Calu3 (cell line): ENCODE measurements at regions not wholly inside any gene's neighbourhood (a gene's known extent, or its start where the extent isn't known, plus 50 kb on each side); places are given as distances from the start of the nearest gene placed in this dataset.

Experiments used
- BruUV-seq: library from RNA; stranded (reverse); fragments of 400-500 nt; replicated peaks from 2 replicates; lab custom pipeline; 2021; lab: Mats Ljungman, UMichigan
- CTCF ChIA-PET: fragments of 300-600 bp; sonication (Branson Sonifier 250); formaldehyde crosslinking; loops from one replicate; lab custom pipeline; 2022; ENCODE audit warnings: antibody characterized with exemption; lab: Charles Lee
- DNase-seq: peaks from one replicate; pipeline ENCODE4 v3.0.0; 2022
- H3K27ac Mint-ChIP-seq: one replicate; pipeline ENCODE4 v1.8.0; 2022; ENCODE audit warnings: mixed read lengths; ENCODE audit not compliant: unreplicated experiment
- H3K27me3 Mint-ChIP-seq: one replicate; pipeline ENCODE4 v1.8.0; 2022; ENCODE audit warnings: mixed read lengths; ENCODE audit not compliant: unreplicated experiment
- H3K36me3 Mint-ChIP-seq: one replicate; pipeline ENCODE4 v1.8.0; 2022; ENCODE audit warnings: mild to moderate bottlenecking, moderate library complexity, mixed read lengths; ENCODE audit not compliant: insufficient read depth, unreplicated experiment
- H3K4me1 Mint-ChIP-seq: one replicate; pipeline ENCODE4 v1.8.0; 2022; ENCODE audit warnings: mild to moderate bottlenecking, low read depth, mixed read lengths; ENCODE audit not compliant: unreplicated experiment
- H3K4me3 Mint-ChIP-seq: one replicate; pipeline ENCODE4 v1.8.0; 2022; ENCODE audit warnings: mild to moderate bottlenecking, low read depth, moderate library complexity, mixed read lengths; ENCODE audit not compliant: unreplicated experiment
- H3K9me3 Mint-ChIP-seq: one replicate; pipeline ENCODE4 v1.8.0; 2022; ENCODE audit warnings: low read depth, mixed read lengths; ENCODE audit not compliant: unreplicated experiment
- CTCF ChIP-seq: fragments of 200-600 bp; IDR thresholded peaks from one replicate; pipeline ENCODE4 v1.8.0; 2022; ENCODE audit warnings: antibody characterized with exemption; ENCODE audit not compliant: unreplicated experiment
- intact Hi-C: fragments of 100-400 bp; cut with micrococcal nuclease; formaldehyde crosslinking; loops from one replicate; pipeline ENCODE4 v1.10.0; 2022; ENCODE audit not compliant: unreplicated experiment

GRCh38 chr10:90652519-90652918 lies 205.3 kb downstream of the HTR7 start:
- TF ChIP-seq CTCF, result no peak
- no peaks in the 10 kb centered on the region for H3K4me1 Mint-ChIP-seq
- H3K36me3 Mint-ChIP-seq, result no peaks in the 10 kb centered on the region
- CTCF ChIA-PET, result interaction anchor here (0.6 kb wide), 1 partner anchor 59 kb away, joined by 3 read pairs; no protein-coding TSS in a partner anchor
- peaks cover 14% of the 10 kb centered on the region for H3K27me3 Mint-ChIP-seq
- no peak for DNase-seq
- peaks cover 4% of the 10 kb centered on the region for H3K9me3 Mint-ChIP-seq
- no peak overlapping the region for H3K4me3 Mint-ChIP-seq
- H3K27ac Mint-ChIP-seq, result no peak overlapping the region
- no TSS peak for BruUV-seq
- intact Hi-C loops, result loop anchor here (5.0 to 10.0 kb wide), 2 partner anchors 505 to 858 kb away; no protein-coding TSS in a partner anchor

- H3K4me3 Mint-ChIP-seq, result no peak overlapping the region
- TF ChIP-seq CTCF, result no peak
- CTCF ChIA-PET, result no interaction called here
- no TSS peak for BruUV-seq
- no peaks in the 10 kb centered on the region for H3K4me1 Mint-ChIP-seq
- no peaks in the 10 kb centered on the region for H3K36me3 Mint-ChIP-seq
- no peak for DNase-seq
- H3K27ac Mint-ChIP-seq, result no peak overlapping the region
- intact Hi-C loops, result loop anchor here (10.0 kb wide), 1 partner anchor 864 kb away; no protein-coding TSS in a partner anchor
- no peaks in the 10 kb centered on the region for H3K27me3 Mint-ChIP-seq
- H3K9me3 Mint-ChIP-seq, result no peaks in the 10 kb centered on the region
These were observed 199.0 kb downstream of the HTR7 start for GRCh38 chr10:90658791-90659190.

GRCh38 chr10:90665905-90666662 lies 191.8 kb downstream of the HTR7 start:
- CTCF ChIA-PET, result no interaction called here
- Mint-ChIP-seq H3K4me1 (no peaks in the 10 kb centered on the region), H3K27me3 (peaks cover 13% of the 10 kb centered on the region), H3K9me3 (no peaks in the 10 kb centered on the region), H3K4me3 (no peak overlapping the region), H3K36me3 (no peaks in the 10 kb centered on the region), H3K27ac (no peak overlapping the region)
- DNase-seq, result no peak
- BruUV-seq, result no TSS peak
- no peak for TF ChIP-seq CTCF
- intact Hi-C loops, result no loop called here

- no peaks in the 10 kb centered on the region for H3K36me3 Mint-ChIP-seq
- intact Hi-C loops, result no loop called here
- CTCF ChIA-PET, result no interaction called here
- no peak for TF ChIP-seq CTCF
- no TSS peak for BruUV-seq
- peaks cover 13% of the 10 kb centered on the region for H3K27me3 Mint-ChIP-seq
- H3K4me1 Mint-ChIP-seq, result no peaks in the 10 kb centered on the region
- no peak overlapping the region for H3K27ac Mint-ChIP-seq
- H3K4me3 Mint-ChIP-seq, result no peak overlapping the region
- DNase-seq, result no peak
- H3K9me3 Mint-ChIP-seq, result no peaks in the 10 kb centered on the region
These were observed 183.4 kb downstream of the HTR7 start for GRCh38 chr10:90674461-90674860.
